ENCODE measurements at regions not wholly inside any gene's neighbourhood (a gene's known extent, or its start where the extent isn't known, plus 50 kb on each side); places are given as distances from the start of the nearest gene placed in this dataset.

DNA sequence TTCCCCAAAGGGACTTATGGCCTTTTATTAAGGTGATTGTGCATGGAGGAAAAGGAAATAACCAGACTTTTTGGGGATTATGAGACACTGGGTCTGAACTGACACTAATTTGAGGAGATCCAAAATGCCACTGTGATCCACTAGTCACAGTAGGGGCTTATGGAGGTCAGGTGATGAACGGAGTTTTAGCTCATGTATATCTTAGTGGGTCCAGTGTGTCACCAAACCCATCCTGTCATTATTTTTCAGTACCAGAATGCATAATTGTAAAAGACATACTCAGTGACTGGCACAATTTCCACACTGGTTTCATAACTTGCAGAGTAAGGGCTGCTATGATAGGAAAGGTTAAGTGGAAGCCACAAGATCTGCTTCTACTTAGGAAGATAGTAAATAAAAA lies 131.3 kb downstream of the RTL3 start:
- TF ChIP-seq, protein P1, sequence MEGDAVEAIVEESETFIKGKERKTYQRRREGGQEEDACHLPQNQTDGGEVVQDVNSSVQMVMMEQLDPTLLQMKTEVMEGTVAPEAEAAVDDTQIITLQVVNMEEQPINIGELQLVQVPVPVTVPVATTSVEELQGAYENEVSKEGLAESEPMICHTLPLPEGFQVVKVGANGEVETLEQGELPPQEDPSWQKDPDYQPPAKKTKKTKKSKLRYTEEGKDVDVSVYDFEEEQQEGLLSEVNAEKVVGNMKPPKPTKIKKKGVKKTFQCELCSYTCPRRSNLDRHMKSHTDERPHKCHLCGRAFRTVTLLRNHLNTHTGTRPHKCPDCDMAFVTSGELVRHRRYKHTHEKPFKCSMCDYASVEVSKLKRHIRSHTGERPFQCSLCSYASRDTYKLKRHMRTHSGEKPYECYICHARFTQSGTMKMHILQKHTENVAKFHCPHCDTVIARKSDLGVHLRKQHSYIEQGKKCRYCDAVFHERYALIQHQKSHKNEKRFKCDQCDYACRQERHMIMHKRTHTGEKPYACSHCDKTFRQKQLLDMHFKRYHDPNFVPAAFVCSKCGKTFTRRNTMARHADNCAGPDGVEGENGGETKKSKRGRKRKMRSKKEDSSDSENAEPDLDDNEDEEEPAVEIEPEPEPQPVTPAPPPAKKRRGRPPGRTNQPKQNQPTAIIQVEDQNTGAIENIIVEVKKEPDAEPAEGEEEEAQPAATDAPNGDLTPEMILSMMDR (conservative IDR thresholded peaks at IDR 0.05; ENCODE audit: low read depth, low read length), result no peak
- H3K4me3 ChIP-seq (ENCODE audit: low read length), result no peak overlapping the region
- no peak for DNase-seq (ENCODE audit: low read depth)

DNA sequence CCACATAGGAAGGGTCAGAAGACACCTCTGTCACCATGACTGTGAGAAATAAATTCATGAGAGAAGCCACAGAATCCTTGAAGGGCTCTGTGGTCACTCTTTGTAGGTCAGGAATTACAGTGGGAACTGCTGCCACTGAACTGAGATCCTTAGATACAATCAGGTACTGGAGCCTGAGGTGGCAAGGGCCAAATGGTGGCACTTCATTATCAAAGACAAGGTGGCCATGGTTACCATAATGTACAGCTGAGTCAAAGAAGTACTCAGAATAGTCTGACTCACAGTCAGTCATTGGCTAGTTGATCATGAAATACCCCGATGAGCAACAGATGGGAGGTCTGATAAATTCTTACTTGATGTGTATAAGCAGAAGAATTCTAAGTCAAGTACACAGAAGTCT lies 131.9 kb downstream of the RTL3 start:
- DNase-seq (ENCODE audit: low read depth), result no peak
- H3K4me3 ChIP-seq (ENCODE audit: low read length), result no peak overlapping the region
- TF ChIP-seq, protein P1 (conservative IDR thresholded peaks at IDR 0.05; ENCODE audit: low read depth, low read length), result no peak

DNA sequence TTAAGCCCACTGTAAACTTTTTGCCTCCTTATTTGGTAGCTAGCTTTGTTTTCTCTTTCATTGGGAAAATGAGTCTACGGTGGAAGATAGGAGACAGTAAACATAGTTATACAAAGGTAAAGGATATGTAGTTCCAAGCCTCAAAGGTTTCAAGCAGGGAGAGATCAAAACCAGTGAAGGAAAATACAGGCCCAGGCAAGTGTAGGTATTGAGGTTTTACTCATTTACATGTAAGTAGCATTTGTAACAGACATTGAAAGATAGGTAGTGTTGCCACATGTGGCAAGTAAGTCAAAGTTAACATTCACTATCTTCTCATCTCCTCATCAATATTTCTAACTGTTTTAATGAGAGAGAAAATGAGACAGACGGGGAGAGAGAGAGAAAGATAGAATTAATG lies 136.5 kb downstream of the RTL3 start:
- H3K4me3 ChIP-seq (ENCODE audit: low read length), result no peak overlapping the region
- DNase-seq (ENCODE audit: low read depth), result no peak
- TF ChIP-seq, protein P1 (conservative IDR thresholded peaks at IDR 0.05; ENCODE audit: low read depth, low read length), result no peak

DNA sequence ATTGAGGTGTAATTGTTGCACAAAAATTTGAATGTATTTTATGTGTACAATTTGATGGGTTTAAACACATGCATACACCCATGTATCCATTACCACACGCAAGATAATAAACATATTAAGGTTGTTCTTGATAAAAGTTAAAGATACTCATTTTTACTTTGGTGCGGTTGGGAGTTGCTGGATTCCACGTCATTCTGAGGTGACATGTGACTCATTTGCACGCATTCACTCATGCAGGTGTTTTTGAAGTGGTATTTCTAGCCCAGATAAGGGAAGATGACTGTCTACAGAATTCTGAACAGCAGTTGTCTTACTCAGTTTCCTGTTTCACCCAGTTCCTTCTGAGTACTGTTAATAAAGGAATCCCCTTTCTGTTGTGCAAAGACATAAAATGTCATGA lies 142.0 kb downstream of the RTL3 start:
- DNase-seq (ENCODE audit: low read depth), result no peak
- TF ChIP-seq, protein P1 (conservative IDR thresholded peaks at IDR 0.05; ENCODE audit: low read depth, low read length), result no peak
- no peak overlapping the region for H3K4me3 ChIP-seq (ENCODE audit: low read length)

DNA sequence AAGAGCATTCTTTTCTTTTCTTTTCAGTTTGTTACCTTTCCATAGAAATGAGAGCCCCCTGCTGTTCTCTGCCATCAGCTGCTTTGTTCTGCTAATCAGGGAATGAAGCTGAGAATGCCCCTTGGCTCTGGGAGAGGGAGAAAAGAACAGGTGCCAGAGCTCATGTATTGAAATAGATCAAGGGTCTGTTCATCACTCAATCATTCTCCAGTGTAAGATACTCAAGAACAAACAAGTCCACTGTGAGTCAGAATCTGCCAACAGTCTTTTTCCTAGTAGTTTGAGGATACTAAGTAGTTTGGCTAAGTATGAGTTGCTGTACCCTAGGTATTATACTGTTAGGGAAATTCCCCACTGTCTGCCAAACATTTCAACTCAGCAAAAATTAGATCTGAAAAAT lies 144.3 kb downstream of the RTL3 start:
- no peak for DNase-seq (ENCODE audit: low read depth)
- no peak overlapping the region for H3K4me3 ChIP-seq (ENCODE audit: low read length)
- TF ChIP-seq, protein P1 (conservative IDR thresholded peaks at IDR 0.05; ENCODE audit: low read depth, low read length), result no peak

DNA sequence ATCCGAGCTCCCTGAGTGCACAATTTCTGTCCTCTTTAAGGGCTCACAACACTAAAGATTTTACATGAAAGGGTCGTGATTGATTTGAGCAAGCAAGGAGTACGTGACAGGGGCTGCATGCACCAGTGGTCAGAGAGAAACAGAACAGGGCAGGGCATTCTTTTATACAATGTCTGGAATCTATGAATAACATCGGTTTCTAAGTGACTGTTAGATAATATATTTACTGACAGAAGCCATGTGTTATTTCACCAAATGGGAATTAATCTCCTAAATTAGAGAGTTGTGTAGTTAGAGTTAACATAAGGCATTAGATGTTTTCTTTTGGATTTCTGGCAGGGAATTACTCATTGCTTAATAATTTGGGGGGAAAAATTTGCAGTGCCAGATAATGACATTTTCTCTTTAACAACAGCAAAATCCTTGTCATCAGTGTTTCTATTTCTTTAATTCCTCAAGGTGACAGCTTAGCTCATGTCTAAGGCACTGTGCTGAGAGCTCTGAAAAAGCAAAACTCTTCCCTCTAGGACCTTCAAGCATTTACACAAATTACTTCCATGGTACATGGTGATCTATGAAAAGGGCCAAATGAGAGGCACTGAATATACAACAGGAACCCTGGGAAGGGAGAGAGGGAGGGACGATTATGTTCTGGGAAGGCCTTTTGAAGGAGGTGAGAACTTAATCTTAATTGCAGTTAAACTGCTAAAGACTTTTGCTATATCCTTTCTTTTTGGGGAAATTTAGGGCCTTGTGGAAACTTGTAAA lies 145.0 kb downstream of the RTL3 start:
- DNase-seq (ENCODE audit: low read depth), result no peak
- TF ChIP-seq, protein P1 (conservative IDR thresholded peaks at IDR 0.05; ENCODE audit: low read depth, low read length), result no peak
- H3K4me3 ChIP-seq (ENCODE audit: low read length), result no peak overlapping the region

DNA sequence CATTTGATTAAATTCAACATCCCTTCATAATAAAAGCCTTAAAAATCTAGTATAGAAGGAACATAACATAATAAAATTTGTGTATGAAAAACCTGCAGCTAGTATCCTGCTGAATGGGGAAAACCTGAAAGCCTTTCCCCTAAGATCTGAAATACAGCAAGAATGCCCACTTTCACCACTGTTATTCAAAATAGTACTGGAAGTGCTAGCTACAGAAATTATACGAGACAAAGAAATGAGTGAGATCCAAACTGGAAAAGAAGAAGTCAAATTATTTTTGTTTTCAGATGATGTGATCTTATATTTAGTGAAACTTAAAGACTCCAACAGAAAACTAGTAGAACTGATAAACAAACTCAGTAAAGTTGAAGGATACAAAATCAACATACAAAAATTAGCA lies 152.9 kb downstream of the RTL3 start:
- no peak overlapping the region for H3K4me3 ChIP-seq (ENCODE audit: low read length)
- TF ChIP-seq, protein P1 (conservative IDR thresholded peaks at IDR 0.05; ENCODE audit: low read depth, low read length), result no peak
- DNase-seq (ENCODE audit: low read depth), result no peak
